GM21526 (cell line): ENCODE measurements at regions not wholly inside any gene's neighbourhood (a gene's known extent, or its start where the extent isn't known, plus 50 kb on each side); places are given as distances from the start of the nearest gene placed in this dataset.

Experiments
- ATAC-seq: cut with Tn5 transposase; IDR thresholded peaks from one replicate; pipeline ENCODE4 v1.9.1; 2021; ENCODE audit warnings: moderate library complexity; ENCODE audit not compliant: unreplicated experiment, low FRiP score

DNA sequence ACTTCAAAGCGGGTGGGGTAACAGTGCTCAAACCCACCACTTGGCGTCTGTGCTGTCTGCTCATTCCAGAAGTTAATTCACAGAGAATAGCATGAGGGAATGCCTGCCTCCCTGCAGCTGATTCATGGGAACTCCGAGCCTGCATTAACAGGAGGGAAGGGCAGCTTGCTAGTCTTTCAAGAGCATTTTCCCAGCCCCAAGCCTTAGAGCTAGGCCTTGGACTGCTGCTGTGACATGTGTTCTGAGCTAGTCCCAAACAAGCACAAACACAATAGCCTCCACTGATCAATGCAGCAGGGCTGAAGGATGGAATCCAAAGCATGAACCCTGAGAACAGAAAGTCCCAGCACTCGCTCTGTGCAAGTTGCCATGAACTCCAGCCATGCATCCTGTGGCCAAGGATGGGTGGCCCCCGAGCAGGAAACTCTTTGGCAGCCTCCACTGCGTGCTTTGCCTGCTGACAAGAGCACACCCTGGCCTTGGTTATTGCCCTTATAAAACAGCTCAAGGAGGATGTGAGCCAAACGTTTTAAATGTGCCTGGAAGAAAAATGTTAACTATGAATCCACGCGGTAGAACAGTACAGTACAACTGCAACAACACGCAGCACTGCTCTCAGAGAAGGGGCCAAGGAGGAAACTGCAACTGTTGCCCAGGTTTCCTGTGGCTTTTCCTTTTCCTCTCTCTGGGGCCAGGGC lies 653.1 kb upstream of the KLF4 start:
- no peak for ATAC-seq

DNA sequence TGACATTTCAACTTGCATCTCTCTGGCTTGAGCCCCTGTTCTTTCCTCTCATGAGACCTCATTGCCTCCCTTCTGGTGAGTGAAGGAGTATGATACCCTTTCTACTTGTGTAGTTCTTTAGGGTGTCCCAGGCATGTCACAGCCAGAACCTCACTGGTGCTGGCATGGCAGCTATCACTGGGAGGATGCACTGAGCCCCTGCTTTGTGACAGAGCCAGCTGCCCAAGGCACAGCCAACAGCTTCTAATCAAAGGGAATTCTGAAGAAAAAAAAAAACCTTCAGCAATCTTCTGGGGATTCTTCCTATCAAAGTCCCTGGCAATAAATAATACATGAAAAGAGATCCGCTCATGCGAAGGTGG lies 652.6 kb upstream of the KLF4 start:
- ATAC-seq = no peak

DNA sequence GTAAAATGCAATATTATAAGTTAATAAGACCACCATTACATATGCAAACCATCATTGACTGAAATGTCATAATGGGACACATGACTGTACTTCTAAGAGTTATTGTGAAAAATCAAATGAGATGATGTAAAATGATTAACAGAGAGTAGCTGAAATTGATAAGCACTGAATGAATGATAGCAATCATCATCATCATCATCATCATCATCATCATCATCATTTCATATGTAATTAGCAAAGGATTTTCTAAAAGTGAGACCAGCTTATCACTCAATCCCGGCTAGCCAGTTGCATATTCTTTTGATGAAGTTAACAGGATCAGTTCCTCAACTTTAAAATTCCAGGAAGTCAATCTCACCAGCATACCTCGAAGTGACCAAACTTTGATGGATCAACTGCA lies 650.3 kb upstream of the KLF4 start:
- ATAC-seq = no peak

DNA sequence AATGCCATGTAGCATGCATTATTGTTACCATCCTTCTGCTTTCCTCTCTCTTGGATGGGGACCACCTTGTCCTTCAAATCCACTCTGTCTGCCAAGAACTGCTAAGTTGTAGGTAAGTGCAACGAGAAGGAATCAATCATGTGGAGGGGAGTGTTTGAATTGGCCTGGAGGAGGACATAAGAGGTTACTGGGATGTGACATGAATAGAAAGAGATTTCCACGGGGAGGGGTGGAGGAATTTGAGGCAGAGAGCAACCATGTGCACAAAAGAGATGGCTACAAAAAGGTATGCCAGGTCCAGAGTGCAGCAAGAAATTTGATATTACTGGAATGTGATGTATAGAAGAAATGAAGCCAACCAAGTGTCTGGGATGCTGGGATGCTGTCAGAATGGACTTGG lies 648.9 kb upstream of the KLF4 start:
- ATAC-seq = no peak

DNA sequence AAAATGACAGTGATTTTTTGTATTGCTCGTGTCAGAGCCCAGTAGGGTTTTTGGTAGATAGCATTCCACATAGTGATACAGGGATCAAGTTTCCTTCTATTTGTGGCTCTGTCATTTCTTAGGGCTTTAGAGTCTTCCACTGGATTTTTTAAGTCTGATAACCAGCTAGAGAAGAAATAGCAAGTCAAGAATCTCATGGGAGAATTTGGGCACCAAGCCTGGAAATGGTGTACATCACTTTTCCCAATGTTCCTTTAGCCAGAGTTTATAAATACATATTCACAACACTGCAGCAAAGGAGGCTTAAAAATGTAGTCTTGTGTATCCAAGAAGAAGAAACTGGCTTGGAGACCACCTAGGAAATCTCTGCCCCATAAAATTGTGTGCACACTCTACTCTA lies 647.1 kb upstream of the KLF4 start:
- no peak for ATAC-seq

DNA sequence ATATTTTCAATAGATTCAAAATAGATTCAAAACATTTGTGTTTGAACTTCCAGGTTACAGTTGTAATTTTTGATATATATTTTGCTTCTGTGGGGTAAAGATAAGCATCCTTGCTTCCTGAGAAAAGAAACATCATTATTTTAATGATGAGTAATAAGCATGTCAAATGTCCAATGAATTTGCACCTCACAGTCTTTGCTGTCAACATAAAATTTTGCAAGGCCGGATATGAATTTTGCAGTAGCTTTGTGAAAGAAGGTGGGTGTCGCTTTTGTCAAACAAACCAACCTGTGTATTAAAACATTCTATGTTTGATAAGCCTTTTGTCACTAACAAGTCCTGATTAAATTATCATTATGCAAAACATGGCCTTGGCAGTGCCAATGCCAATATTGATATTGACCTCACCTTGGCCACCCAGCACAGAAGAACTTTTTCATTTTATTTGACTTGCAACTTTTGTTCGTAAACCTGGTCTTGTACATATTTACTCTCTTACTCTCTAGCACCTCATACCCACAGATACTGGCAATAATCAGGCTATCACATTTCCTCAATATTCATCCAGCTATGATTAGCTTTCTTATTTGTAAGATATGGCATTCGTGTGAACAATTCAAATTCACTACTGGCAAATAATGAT lies 645.0 kb upstream of the KLF4 start:
- no peak for ATAC-seq

DNA sequence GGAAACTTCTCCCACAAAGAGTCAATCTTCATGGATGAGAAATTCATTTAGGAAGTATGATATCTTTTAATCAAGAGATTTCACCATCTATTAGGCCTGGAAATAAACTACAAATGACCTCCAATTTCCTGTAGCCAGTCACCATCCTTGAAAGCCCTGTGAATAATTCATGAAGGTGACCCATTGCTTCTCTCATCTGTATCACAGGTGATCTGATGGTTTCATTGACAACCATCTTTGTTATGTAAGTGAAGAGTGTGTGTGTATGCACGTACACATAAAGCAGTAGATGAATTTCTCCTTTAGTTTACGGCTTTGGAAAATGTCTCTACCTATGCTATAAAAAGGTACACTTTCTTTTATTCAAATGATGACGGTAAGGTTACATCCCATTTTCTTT lies 644.1 kb upstream of the KLF4 start:
- ATAC-seq = no peak

DNA sequence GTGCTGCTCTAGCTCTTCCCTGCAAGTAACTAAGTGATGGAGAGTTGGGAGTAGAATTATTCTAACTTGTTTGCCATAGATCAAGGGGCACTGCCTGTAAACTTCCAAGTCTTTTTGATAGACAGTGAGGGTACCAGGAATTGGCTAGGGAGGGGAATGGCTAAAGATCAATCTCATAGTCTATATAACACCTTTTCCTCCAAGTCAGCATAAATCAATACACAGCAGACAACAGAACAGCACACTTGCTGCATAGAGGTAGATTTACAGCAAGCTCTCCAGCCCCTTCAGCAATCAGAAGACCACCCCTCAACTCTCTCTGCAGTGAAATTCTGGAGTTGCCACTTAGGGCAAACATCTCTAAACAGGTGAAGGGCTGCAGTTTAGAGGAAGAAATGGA lies 643.5 kb upstream of the KLF4 start:
- no peak for ATAC-seq

DNA sequence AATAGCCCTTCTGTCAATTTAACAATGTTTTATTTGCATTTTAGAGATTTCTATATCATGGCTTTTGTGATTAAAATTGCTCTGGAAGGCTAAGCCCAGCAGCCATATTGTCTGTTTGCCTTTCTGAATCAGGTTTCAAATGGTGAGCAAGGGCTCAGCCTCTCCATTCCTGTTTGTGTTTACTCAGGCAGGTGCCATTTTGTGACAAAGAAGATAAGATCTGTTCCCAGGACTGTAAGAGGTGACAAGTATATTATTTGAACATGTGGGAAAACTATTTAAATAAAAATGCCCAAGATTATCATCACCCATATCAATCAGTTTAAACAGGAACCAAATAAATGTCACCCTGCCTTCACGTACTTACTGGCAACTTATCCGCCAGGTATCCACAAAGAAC lies 641.3 kb upstream of the KLF4 start:
- no peak for ATAC-seq

DNA sequence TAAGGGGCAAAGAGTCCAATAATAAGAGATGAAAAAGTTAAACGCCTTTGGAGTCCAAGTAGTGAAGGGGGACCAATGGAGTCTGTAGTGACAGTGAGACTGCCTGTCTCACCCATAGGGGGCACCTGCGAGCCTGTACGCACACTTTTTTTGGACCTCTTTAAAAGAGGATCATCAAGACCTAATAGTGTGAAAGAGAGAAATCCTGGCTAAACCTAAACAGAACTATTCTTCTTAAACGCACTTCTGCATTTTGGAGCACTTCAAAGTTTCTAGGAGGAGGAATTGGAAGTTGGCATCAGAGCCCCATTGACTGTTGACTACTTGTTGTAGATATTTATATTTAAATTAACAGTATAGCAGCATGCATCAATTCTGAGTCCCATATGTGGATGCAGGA lies 636.1 kb upstream of the KLF4 start:
- no peak for ATAC-seq

DNA sequence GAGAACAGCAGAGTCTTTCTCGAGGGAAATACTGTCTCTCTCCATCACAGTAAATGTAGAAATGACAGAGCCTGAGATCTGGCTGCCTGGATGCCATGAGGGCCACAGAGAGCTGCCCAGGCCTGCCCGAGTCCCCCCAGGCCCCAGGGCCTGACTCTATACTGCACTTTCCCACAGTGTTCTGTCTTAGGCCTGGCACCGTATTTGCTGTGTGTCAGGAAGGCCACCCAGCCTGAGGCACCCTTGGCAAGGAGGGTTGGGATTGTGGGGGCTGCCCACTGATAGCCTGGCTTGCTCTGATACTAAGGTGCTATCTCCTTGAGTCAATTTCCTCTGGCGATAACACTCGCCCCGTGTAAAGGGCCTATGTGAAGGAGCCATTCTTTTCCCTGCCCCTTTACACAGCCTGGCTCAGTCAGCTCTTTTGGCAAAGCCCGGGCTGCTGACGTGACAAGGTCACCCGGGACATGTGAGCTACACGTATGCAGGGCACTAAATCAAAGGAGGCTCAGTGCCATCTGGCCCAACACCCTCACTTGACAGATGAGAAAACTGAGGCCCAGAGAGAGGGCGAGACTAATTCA lies 630.1 kb upstream of the KLF4 start:
- no peak for ATAC-seq

DNA sequence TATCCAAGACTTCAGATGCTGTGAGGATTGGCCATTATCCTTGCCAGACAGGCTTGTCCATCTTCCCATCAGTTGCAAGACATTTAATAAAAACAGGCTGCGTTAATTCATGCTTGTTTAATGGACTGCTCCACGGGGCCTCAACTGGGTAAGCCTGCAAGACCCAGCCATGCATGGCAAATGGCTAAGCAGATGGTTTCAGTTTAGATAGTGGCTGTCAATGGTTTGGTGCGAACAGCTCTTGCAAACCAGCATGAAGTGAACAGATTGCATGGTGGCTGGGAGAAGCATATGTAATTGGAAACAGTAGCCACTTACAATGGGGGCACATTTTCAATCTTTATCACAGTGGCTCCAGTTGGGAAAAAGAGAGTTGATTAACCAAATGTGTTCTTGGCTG lies 628.2 kb upstream of the KLF4 start:
- ATAC-seq = no peak

DNA sequence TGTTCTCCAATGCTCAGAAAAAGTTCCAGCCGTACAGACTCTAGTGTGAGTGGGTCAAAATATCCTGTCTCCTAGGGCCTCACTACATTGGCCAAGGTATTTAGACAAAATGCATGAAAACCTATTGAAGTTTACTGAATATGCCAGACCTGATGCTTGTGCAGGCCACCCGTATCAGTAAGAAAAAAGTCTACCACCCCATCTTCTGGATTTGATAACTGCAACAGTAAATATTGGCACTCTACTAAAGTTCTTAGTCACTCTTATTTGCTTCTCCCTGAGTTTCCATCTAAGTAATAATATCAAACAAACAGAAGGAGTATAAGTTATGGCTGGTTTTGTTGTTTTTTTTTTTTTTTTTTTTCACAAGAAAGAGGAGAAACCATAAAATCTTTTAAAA lies 627.7 kb upstream of the KLF4 start:
- no peak for ATAC-seq

DNA sequence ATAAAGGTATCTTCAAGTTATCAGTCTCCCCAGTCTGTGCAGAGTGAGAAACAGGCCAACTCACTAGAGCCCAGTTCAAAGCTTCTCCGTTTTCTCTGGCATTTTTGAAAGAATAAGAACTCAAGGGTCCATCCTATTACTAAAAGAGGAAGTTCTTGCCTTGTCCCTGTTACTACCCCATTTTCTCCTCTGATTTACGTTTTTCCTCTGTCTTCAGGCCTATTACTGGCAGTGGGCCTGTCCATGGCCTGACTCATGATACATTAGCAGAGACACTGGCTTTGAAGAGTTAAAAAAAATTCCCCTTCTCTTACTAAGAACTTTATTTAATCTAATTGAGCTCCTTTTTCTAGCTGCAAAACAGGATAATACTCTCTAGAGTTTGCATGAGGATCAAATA lies 624.0 kb upstream of the KLF4 start:
- ATAC-seq = no peak

DNA sequence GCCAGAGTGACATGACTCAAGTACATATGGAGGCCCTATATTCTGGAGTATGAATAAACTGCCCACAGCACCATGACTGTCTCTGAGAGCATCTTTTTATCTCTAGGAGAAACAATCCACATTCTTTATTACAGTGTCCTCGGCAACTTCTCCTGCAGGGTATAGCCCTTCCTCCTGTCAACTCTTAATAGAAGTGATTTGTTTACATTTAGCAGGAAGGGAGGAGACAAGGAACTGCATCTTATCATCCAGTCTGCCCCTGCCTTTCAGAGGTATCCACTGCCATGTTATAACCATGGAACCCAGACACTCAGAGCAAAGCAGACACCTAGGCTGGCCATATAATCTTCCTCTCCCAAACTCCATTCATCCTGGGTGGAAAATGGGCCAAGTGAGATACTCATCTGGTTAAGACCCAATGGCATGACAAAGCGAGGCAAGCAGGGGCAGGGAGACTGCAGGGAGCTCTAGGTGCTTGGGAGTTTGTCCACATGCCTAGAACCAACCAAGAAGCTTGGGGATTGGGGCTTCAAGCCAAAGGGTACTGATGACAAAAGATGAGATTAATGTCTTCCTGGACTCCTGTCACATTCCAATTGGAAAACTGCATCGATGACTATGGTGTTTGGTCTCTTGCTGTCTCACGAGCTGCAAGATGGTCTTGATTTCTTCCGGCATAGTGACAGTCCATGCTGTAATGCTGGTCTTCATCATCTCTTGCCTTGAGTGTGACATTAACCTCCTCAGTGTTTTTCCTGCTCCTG lies 620.5 kb upstream of the KLF4 start:
- no peak for ATAC-seq

DNA sequence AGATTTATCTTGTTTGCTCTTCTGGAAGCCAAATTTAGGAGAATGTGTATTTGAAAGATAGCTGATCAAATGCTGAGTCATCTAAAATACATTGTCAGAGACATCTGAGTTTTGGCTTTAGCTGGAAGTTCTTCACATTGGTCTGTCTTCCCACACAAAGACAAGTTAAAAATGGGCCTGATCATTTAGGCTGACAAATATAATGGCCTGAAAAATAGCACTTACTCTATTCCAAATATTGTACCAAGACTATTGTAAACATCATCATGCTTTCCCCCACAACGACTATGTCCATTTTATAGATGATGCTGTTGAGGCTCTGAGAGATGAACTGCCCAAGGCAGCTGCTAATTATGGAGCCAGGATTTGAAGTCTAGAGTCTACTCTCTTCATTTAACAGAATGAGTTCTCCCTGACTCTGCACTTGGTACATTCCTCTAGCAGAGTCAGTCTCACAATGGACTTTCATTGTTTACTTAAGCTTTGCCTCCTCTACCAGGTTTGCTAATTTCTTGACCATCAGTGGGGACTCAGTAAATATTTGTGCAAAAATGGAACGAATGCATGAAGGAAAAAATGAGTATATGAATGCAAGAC lies 619.4 kb upstream of the KLF4 start:
- no peak for ATAC-seq

DNA sequence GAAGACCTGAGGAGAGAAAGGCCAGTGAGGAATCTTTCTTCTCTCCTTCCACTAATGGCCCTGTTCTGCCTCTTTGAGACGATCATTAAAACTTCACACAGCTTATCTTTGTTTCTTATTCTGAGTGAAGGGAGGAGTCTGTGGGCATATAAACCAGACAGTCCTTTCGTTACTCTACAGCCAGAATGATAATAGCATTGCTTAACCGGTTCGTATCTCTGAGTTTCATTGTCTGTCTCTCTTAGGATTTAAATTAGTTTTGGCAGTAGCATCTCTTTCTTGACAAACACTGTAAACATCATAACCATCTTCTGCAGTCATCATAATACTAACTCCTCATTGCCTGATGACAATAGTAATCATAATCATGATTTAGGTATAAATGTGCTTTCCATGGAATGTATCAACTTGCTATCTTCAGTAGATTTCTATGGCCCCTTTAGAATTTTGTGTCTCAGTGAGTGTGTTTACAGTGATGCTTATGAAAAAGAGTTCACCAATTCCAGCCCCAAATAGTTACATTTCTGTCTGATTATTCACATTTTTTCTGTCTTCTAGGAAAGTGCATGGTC lies 618.8 kb upstream of the KLF4 start:
- ATAC-seq = no peak

DNA sequence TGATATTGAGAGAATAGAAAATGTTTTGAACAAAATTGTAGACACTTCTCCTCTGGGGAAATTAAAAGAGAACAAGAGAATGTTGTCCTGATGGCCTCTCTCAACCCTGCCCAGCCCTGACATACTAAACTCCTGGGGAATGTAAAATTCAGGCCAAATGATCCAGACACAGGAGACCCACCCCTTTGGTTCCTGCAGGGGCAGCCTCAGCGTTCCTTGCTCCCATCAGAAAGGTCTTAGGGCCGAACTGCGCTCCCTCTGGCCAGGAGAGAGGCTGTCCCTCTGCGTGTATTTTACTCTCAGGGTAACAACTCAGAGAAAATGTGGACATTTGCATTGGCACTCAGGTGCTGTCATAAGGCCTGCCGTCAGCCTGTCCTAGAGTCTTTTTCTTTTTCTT lies 616.3 kb upstream of the KLF4 start:
- ATAC-seq = no peak

DNA sequence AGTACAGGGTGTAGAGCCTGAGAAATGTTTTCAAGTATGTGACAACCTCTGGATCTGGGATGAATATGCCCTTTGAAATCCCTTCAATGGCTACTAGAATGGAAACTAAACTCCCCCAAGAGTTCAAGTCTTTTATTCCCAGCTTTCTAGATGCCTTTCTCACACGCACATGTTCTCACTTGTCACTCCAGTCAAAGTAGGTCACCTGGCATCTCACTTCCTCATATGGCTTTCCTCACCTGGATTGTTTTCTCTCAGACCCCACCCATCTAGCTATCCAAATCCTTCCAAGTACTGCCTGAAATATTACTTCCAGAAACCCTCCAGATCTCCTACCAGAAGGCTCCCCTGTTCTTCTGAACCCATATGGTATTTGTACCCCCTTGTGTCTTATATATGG lies 615.4 kb upstream of the KLF4 start:
- no peak for ATAC-seq

DNA sequence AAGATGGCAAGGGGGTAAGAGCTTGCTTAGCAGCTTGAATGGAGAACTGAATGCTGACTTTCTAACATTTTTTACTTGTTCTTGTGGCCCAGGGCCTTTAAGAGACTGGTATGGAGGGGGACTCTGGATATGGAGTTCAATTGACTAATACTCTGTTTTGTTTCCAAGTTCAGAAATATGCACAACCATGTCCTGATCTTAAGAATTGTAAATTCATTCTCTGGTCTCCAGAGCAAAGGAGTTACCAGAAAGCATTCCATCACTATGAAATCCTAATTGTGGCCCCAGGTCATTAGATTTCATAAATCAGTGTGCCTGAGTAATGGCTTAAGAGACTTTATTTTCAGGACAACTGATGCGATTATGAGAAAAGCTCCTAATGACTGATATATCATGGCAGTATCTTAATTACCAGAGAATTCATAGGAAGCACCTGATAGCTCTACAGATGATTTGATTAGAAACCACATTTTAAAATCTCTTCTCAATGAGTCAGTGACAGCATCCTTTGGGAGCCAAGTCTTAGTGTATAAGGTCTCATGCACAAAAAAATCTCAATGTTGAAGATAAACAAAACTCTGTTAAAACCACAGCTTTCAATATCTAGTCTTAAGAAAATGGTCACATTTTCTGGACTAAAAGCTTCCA lies 613.6 kb upstream of the KLF4 start:
- ATAC-seq = no peak
